CD4-positive, alpha-beta T cell treated with Interleukin-15 for 4 hours (primary cell): ENCODE measurements at regions not wholly inside any gene's neighbourhood (a gene's known extent, or its start where the extent isn't known, plus 50 kb on each side); places are given as distances from the start of the nearest gene placed in this dataset.

Source experiments
- DNase-seq: peaks from one replicate; pipeline ENCODE4 v3.0.0-alpha.2; 2020; ENCODE audit warnings: low spot score

- no peak for DNase-seq
Measured at GRCh38 chr12:46451276-46452021, 78.9 kb upstream of the SLC38A2 start.

DNA sequence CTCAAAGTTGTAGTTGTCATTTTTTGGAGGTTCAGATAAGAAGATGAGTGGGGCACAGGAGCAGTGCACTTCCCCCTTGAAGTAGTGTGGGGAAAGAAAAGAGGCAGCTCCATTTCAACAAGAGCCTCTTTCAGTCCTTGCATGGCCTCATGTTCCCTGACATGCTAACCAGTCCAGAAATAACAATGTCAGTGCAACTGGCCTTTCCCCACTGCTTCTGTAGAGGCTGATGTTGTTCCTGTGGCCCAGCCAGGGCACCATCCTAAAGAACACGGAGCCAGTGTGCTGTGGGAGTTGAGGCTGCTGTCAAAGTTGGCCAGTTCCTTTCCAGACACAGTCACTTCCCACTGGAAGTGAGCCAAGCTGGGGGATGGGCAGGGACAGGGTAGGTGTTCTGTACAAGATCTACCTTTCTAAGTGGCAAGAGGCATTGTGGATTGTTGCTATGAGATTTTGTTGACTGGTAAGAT, 77.7 kb upstream of the SLC38A2 start:
- no peak for DNase-seq

GRCh38 chr12:46449856-46450255, 77.3 kb upstream of the SLC38A2 start:
- DNase-seq, result no peak

GRCh38 chr12:46449316-46449715, 76.7 kb upstream of the SLC38A2 start:
- DNase-seq, result no peak

DNA sequence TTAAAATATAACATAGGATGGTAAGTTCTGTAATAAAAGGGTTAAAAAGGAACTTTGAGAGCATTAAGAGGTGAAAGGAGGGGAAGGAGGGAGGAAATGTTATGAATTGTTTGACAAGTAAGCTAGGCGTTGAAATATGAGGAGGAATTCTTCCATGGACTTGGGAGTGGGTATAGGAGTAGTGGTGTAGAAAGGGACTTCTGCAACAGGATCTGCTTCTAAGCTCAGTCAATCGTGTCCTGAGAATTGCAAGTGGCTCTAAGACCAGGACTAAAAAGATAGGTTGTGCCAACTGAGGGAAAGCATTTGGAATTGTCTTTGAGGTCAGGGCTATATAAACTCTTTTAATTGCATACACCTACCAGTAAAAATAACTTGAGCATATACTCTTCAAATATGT, 74.1 kb upstream of the SLC38A2 start:
- no peak for DNase-seq

GRCh38 chr12:46445551-46446235, 73.1 kb upstream of the SLC38A2 start:
- no peak for DNase-seq

DNA sequence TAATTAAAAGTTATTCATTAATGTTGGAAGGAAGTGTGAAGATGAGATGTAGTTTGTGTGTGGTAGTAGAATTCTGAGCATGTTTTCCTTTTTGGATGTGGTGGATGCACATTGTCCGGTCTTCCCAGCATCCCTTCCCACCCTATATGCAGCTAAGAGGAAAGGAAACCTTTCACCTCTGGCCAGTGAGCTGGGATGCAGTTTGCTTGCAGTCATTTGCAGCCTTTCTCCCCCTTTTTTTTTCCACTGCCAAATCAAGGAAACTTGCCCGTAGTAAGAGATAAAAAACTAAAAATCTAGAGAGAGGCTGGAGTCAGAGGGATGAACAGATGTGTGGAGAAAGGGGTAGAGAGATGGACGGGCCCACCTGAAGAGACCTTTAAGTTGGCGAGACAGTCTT, 72.5 kb upstream of the SLC38A2 start:
- no peak for DNase-seq

DNA sequence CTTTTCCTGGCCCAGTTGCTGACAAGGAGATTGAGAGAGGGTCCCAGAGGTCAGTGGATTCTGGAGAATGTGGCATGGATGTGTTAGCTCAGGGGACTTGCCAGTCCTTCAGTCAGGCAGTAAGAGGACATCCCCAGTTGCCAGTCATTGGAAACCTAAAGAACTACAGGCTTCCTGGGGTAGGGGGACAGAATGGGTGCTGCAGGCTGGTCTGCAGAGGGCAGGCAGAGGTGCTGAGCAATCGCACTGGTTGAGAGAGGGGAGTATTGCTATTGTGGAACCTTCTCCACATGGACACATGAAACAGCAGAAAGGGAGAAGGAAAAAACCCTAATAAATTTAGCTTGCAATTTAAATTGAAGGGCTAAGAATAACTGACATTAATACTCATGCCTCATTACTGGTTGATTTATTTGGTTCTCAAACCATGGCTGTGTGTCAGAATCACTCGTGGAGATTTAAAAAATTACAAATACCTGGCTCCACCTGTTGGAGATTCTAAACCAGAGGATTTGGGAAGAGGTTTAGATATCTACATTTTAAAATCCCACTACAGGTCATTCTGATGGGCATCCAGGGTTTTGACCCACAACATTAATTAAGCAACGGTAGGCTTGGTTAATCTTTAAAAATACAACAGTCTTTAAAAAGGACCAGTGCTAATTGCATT, 71.2 kb upstream of the SLC38A2 start:
- no peak for DNase-seq

- DNase-seq, result no peak
Measured at GRCh38 chr12:46442738-46443137, 70.2 kb upstream of the SLC38A2 start.

DNA sequence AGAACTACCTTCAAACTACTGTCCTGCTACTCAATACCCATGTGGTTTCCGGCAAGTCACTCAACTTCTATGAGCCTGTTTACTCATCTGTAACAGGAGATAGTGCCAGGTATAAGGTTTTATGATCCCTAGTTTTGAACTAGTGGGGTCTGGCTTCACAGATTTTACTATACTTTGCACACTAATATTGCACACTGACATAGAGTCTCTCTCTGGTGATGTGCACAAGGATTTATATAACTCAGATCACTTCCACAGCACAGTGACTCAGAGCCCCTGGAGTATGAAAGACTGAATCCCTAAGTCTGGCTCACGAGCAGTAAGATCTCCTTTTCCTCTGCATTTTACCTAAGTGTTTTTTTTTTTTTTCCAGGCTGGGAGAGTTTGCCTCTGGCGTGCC, 69.7 kb upstream of the SLC38A2 start:
- DNase-seq, result no peak

GRCh38 chr12:46439793-46440511, 67.4 kb upstream of the SLC38A2 start:
- DNase-seq, result no peak

- no peak for DNase-seq
Measured at GRCh38 chr12:46438719-46439319, 66.2 kb upstream of the SLC38A2 start.

DNA sequence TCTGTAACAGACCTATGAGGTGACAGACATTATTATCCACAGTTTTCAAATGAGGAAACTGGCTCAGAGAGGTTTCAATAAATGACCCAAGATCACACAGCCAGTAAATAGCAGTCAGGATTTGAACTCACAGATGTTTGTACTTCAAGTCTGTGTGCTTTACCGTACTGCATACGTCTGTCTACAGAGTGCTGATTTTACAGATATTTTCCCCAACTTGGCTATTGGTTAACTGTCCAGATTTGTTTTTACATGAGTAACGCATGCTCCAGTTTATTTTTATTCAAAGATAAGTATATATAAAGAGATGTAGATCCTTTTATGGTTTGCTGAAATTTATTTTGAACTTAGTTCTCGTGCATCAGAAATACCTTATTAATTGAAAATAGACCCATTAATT, 65.7 kb upstream of the SLC38A2 start:
- no peak for DNase-seq

DNA sequence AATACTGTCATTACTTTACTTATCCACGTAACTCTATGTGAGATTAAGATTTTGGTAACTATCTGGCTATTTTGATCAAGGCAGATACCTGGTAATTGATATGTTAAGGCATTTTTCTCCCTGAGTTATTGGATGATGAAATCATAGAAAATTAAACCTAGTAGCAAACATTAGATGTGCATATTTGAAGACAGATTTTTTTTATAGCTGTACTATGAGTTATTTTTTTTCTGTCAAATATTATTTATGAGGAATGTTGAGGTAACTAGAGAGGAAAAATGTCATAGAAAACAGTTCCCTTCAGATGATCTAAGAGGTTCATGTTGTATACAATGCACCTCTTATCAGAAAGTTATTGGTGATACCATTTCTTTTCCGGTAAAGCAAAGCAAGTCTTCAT, 64.9 kb upstream of the SLC38A2 start:
- no peak for DNase-seq

GRCh38 chr12:46436747-46437146, 64.2 kb upstream of the SLC38A2 start:
- no peak for DNase-seq

- DNase-seq, result no peak
Measured at GRCh38 chr12:46435625-46436024, 63.1 kb upstream of the SLC38A2 start.

DNA sequence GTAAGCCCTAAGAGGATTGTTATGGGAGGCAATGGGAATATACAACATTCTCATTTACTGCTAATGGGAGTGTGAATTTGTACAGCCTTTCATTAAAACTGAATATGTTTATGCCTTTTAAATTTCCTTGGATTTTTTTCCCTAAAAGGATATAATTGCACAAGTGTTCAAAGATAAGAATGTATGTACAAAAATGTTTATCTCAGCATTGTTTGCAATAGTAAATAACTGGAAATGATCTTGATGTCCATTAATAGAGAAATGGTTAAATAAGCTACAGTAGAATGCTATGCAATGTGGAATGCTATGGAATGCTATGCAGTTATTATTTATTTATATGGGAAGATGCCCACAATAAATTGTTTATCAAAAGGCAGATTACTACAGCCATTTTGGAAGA, 62.5 kb upstream of the SLC38A2 start:
- no peak for DNase-seq

DNA sequence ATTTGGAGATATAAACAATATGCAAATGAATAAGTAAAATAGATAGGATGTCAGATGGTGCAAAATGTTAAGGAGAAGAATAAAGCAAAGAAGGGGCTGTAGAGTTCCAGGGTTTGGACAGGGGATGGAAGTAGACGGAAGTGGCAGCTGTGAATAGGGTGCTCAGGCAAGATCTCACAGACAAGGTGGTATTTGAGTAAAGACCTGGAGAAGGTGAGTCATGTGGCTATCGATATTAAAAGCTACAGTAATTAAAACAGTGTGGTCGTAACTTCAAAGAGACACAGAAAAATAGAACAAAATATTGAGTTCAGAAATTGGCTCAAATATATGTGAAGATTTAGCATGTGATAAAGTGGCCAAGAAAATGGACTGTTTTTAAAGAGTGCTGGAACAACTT, 61.3 kb upstream of the SLC38A2 start:
- DNase-seq, result no peak

DNA sequence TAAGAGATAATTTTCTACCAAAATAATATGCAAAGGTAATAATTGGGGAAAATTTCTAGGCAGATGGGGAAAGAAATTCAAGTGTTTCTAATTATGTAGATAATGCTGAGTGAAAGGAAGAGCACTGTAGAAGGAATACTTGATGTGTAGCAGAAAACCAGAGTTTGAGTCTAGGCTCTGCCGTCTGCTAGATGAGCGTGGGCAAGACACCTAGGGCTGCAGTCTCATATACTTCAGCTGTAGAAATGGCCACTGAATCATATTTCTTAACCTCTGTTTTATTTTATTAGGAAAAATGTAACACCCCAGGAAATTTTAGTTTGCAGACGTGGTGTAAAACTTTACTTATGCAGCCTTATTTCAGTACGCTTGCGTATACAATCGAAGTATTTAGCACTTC, 59.8 kb upstream of the SLC38A2 start:
- DNase-seq, result no peak

DNA sequence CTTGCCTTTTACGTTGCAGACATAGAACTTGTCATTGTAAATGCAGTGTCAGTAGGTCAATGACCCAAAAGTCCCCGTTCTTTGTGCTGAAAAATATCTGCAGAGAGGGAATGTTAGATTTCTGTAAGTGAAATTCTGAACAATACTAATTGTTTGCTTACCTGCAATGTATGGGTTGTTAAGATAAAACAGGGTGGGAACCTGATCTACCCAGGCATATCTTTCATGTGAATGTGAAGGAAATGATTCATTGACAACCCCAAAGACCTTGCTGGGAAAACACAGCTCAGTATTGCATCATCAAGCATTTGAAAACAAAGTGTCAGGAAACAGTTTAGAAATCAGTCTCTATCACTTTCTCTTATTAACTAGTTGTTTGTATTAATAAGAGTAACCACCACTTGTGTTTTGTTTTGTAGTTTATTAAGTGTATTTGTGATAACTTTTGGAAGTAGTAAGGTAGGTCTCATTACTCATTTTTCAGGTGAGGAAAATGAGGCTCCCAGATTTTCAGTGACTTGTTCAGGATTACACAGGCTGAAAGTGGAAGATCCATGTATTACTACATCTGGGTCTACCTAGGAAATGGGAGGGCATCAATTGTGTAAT, 57.9 kb upstream of the SLC38A2 start:
- peak; percentile 30 for DNase-seq
